GM23338 (cell line): ENCODE measurements at regions not wholly inside any gene's neighbourhood (a gene's known extent, or its start where the extent isn't known, plus 50 kb on each side); places are given as distances from the start of the nearest gene placed in this dataset.

Experiments
- ATAC-seq: fragments of 200-7000 bp; cut with Tn5 transposase; 3 replicates; pipeline ENCODE4 v1.9.1; 2020
- DNase-seq: peaks from one replicate; pipeline ENCODE4 v3.0.0-alpha.2; 2015; ENCODE audit warnings: low spot score
- H2AFZ ChIP-seq: fragments of 200-600 bp; sonication (generic); 2 replicates; pipeline ENCODE4 v1.8.0; 2016; ENCODE audit warnings: antibody characterized with exemption, mild to moderate bottlenecking, moderate library complexity
- H3F3A ChIP-seq: fragments of 200-600 bp; sonication (generic); replicated peaks from 2 replicates; pipeline ENCODE4 v1.8.0; 2017; ENCODE audit warnings: antibody characterized with exemption, mixed run types, low read depth
- H3K27ac ChIP-seq: fragments of 200-600 bp; sonication (generic); 2 replicates; pipeline ENCODE4 v1.6.1; 2016; ENCODE audit warnings: low read depth
- H3K27me3 ChIP-seq: fragments of 200-600 bp; sonication (generic); 2 replicates; pipeline ENCODE4 v1.8.0; 2016; ENCODE audit warnings: mild to moderate bottlenecking, mixed run types, moderate library complexity; ENCODE audit not compliant: insufficient read depth
- H3K36me3 ChIP-seq: fragments of 200-600 bp; sonication (generic); 2 replicates; pipeline ENCODE4 v1.8.0; 2016; ENCODE audit warnings: mild to moderate bottlenecking; ENCODE audit not compliant: insufficient read depth
- H3K4me1 ChIP-seq: fragments of 200-600 bp; sonication (generic); 2 replicates; pipeline ENCODE4 v1.8.0; 2016; ENCODE audit warnings: mild to moderate bottlenecking, moderate library complexity; ENCODE audit not compliant: insufficient read depth
- H3K4me2 ChIP-seq: fragments of 200-600 bp; sonication (generic); 2 replicates; pipeline ENCODE4 v1.7.1; 2017; ENCODE audit warnings: mixed run types
- H3K4me3 ChIP-seq: fragments of 200-600 bp; sonication (generic); 2 replicates; pipeline ENCODE4 v1.6.1; 2016; ENCODE audit warnings: mixed run types
- H3K79me2 ChIP-seq: fragments of 200-600 bp; sonication (generic); replicated peaks from 2 replicates; pipeline ENCODE4 v1.8.0; 2017; ENCODE audit warnings: mild to moderate bottlenecking; ENCODE audit not compliant: insufficient read depth
- H3K9me2 ChIP-seq: fragments of 200-600 bp; sonication (generic); 2 replicates; pipeline ENCODE4 v1.8.0; 2017; ENCODE audit not compliant: insufficient read depth
- H4K20me1 ChIP-seq: fragments of 200-600 bp; sonication (generic); replicated peaks from 2 replicates; pipeline ENCODE4 v1.8.0; 2017; ENCODE audit warnings: mild to moderate bottlenecking; ENCODE audit not compliant: insufficient read depth
- H3K27ac Mint-ChIP-seq: 2 replicates; pipeline ENCODE4 v1.8.0; 2020; ENCODE audit warnings: inconsistent platforms, mild to moderate bottlenecking, moderate library complexity, mixed read lengths
- H3K27me3 Mint-ChIP-seq: 3 replicates; pipeline ENCODE4 v1.8.0; 2022; ENCODE audit warnings: low read depth, mild to moderate bottlenecking, moderate library complexity, mixed read lengths, inconsistent platforms; ENCODE audit not compliant: insufficient read depth, poor library complexity
- H3K36me3 Mint-ChIP-seq: 3 replicates; pipeline ENCODE4 v1.8.0; 2021; ENCODE audit warnings: low read depth, mild to moderate bottlenecking, inconsistent platforms, moderate library complexity, mixed read lengths
- H3K4me1 Mint-ChIP-seq: 3 replicates; pipeline ENCODE4 v1.8.0; 2020; ENCODE audit warnings: mild to moderate bottlenecking, inconsistent platforms, mixed read lengths
- H3K4me3 Mint-ChIP-seq: 3 replicates; pipeline ENCODE4 v1.8.0; 2021; ENCODE audit warnings: moderate library complexity, mild to moderate bottlenecking, inconsistent platforms, mixed read lengths
- H3K9me3 Mint-ChIP-seq: 3 replicates; pipeline ENCODE4 v1.8.0; 2020; ENCODE audit warnings: moderate library complexity, mild to moderate bottlenecking, inconsistent platforms, mixed read lengths
- ETS1 ChIP-seq: IDR thresholded peaks from 2 replicates; pipeline ENCODE4 v1.6.1; 2016; ENCODE audit warnings: antibody characterized with exemption
- EZH2phosphoT487 ChIP-seq: fragments of 200-600 bp; sonication (generic); IDR thresholded peaks from one replicate; pipeline ENCODE4 v1.8.1; 2018; ENCODE audit warnings: antibody characterized with exemption; ENCODE audit not compliant: unreplicated experiment
- JUNB ChIP-seq: IDR thresholded peaks from one replicate; pipeline ENCODE4 v1.6.1; 2016; ENCODE audit warnings: antibody characterized with exemption; ENCODE audit not compliant: unreplicated experiment
- ZNF114 ChIP-seq: fragments of 250-450 bp; sonication (Bioruptor Pico); IDR thresholded peaks from 2 replicates; pipeline ENCODE4 v1.5.0; 2020; ENCODE audit warnings: mild to moderate bottlenecking, moderate library complexity
- ZNF462 ChIP-seq: fragments of 250-450 bp; sonication (Bioruptor Pico); IDR thresholded peaks from 2 replicates; pipeline ENCODE4 v1.5.0; 2020; ENCODE audit warnings: mild to moderate bottlenecking, moderate library complexity

- no peak for TF ChIP-seq ZNF462 (CRISPR knock-in tag)
Measured at GRCh38 chr3:89584398-89584797, 477.0 kb downstream of the EPHA3 start (continued).

- no peak overlapping the region for H3K27ac Mint-ChIP-seq
Measured at GRCh38 chr3:89586256-89586655, 478.8 kb downstream of the EPHA3 start.

More at GRCh38 chr3:89586256-89586655, 478.8 kb downstream of the EPHA3 start:
- Mint-ChIP-seq H3K36me3 (no peaks in the 10 kb centered on the region), H3K4me1 (no peaks in the 10 kb centered on the region), H3K4me3 (no peak overlapping the region), H3K9me3 (no peaks in the 10 kb centered on the region), H3K27me3 (no peaks in the 10 kb centered on the region)
- Histone ChIP-seq H3K9me2 (peaks cover 5% of the 10 kb centered on the region; the same call in 1 of the 2 replicates), H3K4me2 (no peak overlapping the region), H2AFZ (peak overlapping the region; percentile 45; the same call in 1 of the 2 replicates), H3K36me3 (no peaks in the 10 kb centered on the region), H4K20me1 (no peaks in the 10 kb centered on the region), H3K79me2 (no peaks in the 10 kb centered on the region), H3K4me1 (no peaks in the 10 kb centered on the region), H3K4me3 (no peak overlapping the region), H3K27me3 (no peaks in the 10 kb centered on the region), H3F3A (no peaks in the 10 kb centered on the region), H3K27ac (no peak overlapping the region)
- no peak for ATAC-seq
- no peak for DNase-seq
- TF ChIP-seq ETS1 (no peak), ZNF114 (CRISPR knock-in tag) (no peak), JUNB (no peak), EZH2phosphoT487 (no peak), ZNF462 (CRISPR knock-in tag) (no peak)
